Esophagus muscularis mucosa (tissue), 4 donors: ENCODE measurements at regions not wholly inside any gene's neighbourhood (a gene's known extent, or its start where the extent isn't known, plus 50 kb on each side); places are given as distances from the start of the nearest gene placed in this dataset.
A peak's percentile ranks its signal among the peaks of the same experiment; 100 is the strongest.

Experiments
- DNase-seq: peaks from one replicate; pipeline ENCODE4 v3.0.0-alpha.2; 2017; ENCODE audit errors: extremely low spot score
- H3K27ac ChIP-seq, 4 donors: fragments of 200-600 bp; sonication (generic); replicated peaks in 1 of 4; 1 replicate in 3 of 4; 2 replicates in 1 of 4; pipeline ENCODE4 v1.5.1; 2016 to 2019; ENCODE audit warnings: mild to moderate bottlenecking in 1 of 4
- H3K27me3 ChIP-seq, 4 donors: fragments of 200-600 bp; sonication (generic); one replicate each; pipeline versions ENCODE4 v1.5.1 to v1.6.0; 2016 to 2019
- H3K36me3 ChIP-seq, 4 donors: fragments of 200-600 bp; sonication (generic); one replicate each; pipeline ENCODE4 v1.5.1; 2016 to 2019
- H3K4me1 ChIP-seq, 4 donors: fragments of 200-600 bp; sonication (generic); one replicate each; pipeline ENCODE4 v1.5.1; 2016 to 2019
- H3K4me3 ChIP-seq, 4 donors: fragments of 200-600 bp; sonication (generic); 1 replicate in 2 of 4; 2 replicates in 2 of 4; pipeline ENCODE4 v1.5.1; 2016 to 2019; ENCODE audit warnings: mild to moderate bottlenecking in 4 of 4, moderate library complexity in 1 of 4
- H3K9me3 ChIP-seq, 4 donors: fragments of 200-600 bp; sonication (generic); 1 replicate in 3 of 4; 2 replicates in 1 of 4; pipeline ENCODE4 v1.5.1; 2016 to 2019
- CTCF ChIP-seq, 3 experiments: fragments of 200-600 bp in 2 of 3; fragments of 450-650 bp in 1 of 3; sonication (generic) in 2 of 3; IDR thresholded peaks; one replicate each; pipeline ENCODE4 v1.5.1; 2017 to 2019; ENCODE audit warnings: antibody characterized with exemption in 3 of 3, mild to moderate bottlenecking in 2 of 3, moderate library complexity in 1 of 3
- EP300 ChIP-seq: sonication (generic); formaldehyde crosslinking; IDR thresholded peaks from one replicate; pipeline ENCODE4 v1.6.1; 2017; ENCODE audit warnings: antibody characterized with exemption
- POLR2A ChIP-seq: fragments of 450-650 bp; IDR thresholded peaks from one replicate; pipeline ENCODE4 v1.6.1; 2017; ENCODE audit warnings: antibody characterized with exemption, moderate library complexity, mild to moderate bottlenecking, low read depth
- POLR2AphosphoS5 ChIP-seq, 2 donors: sonication (generic); formaldehyde crosslinking; IDR thresholded peaks; one replicate each; pipeline ENCODE4 v1.6.1; 2017; ENCODE audit warnings: antibody characterized with exemption in 2 of 2
- WGBS: methylation state at CpG from one replicate; pipeline ENCODE4 v1.1.5; 2018; 5-methylcytosine and 5-hydroxymethylcytosine counted together
- intact Hi-C: fragments of 100-400 bp; cut with DNase I; formaldehyde crosslinking; loops from one replicate; pipeline ENCODE4 v1.15.1; 2023

- H3K27ac ChIP-seq, result no peak overlapping the region
- no peak for TF ChIP-seq POLR2AphosphoS5 (IDR thresholded peaks at IDR 0.05)
- intact Hi-C loops, result no loop called here
- no peaks in the 10 kb centered on the region for H3K4me1 ChIP-seq
- no peaks in the 10 kb centered on the region for H3K9me3 ChIP-seq
- DNase-seq, result no peak
- H3K27me3 ChIP-seq, result no peaks in the 10 kb centered on the region
- H3K4me3 ChIP-seq, result no peak overlapping the region
- 90% methylated on average over 5 of the region's 5 CpGs for WGBS
- no peaks in the 10 kb centered on the region for H3K36me3 ChIP-seq
Observed at GRCh38 chr9:99614341-99614740, 207.3 kb upstream of the NR4A3 start.

GRCh38 chr9:99621040-99621439 is 200.6 kb upstream of the NR4A3 start:
- intact Hi-C loops, result no loop called here
- Histone ChIP-seq H3K27ac (no peak overlapping the region), H3K27me3 (no peaks in the 10 kb centered on the region), H3K4me1 (peaks cover 0 to 2% (median 0%) of the 10 kb centered on the region in 4 donors), H3K36me3 (no peaks in the 10 kb centered on the region), H3K9me3 (no peaks in the 10 kb centered on the region), H3K4me3 (no peak overlapping the region)
- TF ChIP-seq EP300 (no peak), POLR2AphosphoS5 (IDR thresholded peaks at IDR 0.05) (no peak), POLR2A (no peak), CTCF (IDR thresholded peaks at IDR 0.05) (no peak)
- no peak for DNase-seq
- 62% methylated on average over 1 of the region's 1 CpG for WGBS

- 83% methylated on average over 8 of the region's 8 CpGs for WGBS
- no peaks in the 10 kb centered on the region for H3K36me3 ChIP-seq
- intact Hi-C loops, result no loop called here
- H3K27ac ChIP-seq, result no peak overlapping the region
- H3K9me3 ChIP-seq, result no peaks in the 10 kb centered on the region
- DNase-seq, result peak; percentile 81
- no peak overlapping the region for H3K4me3 ChIP-seq
- H3K27me3 ChIP-seq, result no peaks in the 10 kb centered on the region
- peaks cover 0 to 2% (median 0%) of the 10 kb centered on the region in 4 donors for H3K4me1 ChIP-seq
- TF ChIP-seq POLR2AphosphoS5 (IDR thresholded peaks at IDR 0.05) (no peak), POLR2A (no peak), EP300 (no peak), CTCF (IDR thresholded peaks at IDR 0.05) (no peak)
Observed at GRCh38 chr9:99622679-99623078, 199.0 kb upstream of the NR4A3 start.

GRCh38 chr9:99623780-99624364 is 197.8 kb upstream of the NR4A3 start:
- Histone ChIP-seq H3K36me3 (no peaks in the 10 kb centered on the region), H3K4me3 (no peak overlapping the region), H3K9me3 (no peaks in the 10 kb centered on the region), H3K4me1 (peaks cover 0 to 2% (median 0%) of the 10 kb centered on the region in 4 donors), H3K27me3 (no peaks in the 10 kb centered on the region), H3K27ac (no peak overlapping the region)
- intact Hi-C loops, result no loop called here
- 87% methylated on average over 3 of the region's 3 CpGs for WGBS
- DNase-seq, result no peak
- TF ChIP-seq EP300 (no peak), CTCF (IDR thresholded peaks at IDR 0.05) (no peak), POLR2A (no peak), POLR2AphosphoS5 (IDR thresholded peaks at IDR 0.05) (no peak)

- no peak for DNase-seq
- intact Hi-C loops, result no loop called here
- Histone ChIP-seq H3K27ac (no peak overlapping the region), H3K4me1 (peaks cover 0 to 2% (median 0%) of the 10 kb centered on the region in 4 donors), H3K27me3 (no peaks in the 10 kb centered on the region), H3K4me3 (no peak overlapping the region), H3K9me3 (no peaks in the 10 kb centered on the region), H3K36me3 (no peaks in the 10 kb centered on the region)
- no peak for TF ChIP-seq POLR2A
- TF ChIP-seq CTCF (IDR thresholded peaks at IDR 0.05), result no peak
- TF ChIP-seq POLR2AphosphoS5 (IDR thresholded peaks at IDR 0.05), result no peak
- no peak for TF ChIP-seq EP300
- WGBS, result 95% methylated on average over 5 of the region's 5 CpGs
Observed at GRCh38 chr9:99624499-99625233, 197.0 kb upstream of the NR4A3 start.
